GF-D8 (cell line): ENCODE measurements at regions not wholly inside any gene's neighbourhood (a gene's known extent, or its start where the extent isn't known, plus 50 kb on each side); places are given as distances from the start of the nearest gene placed in this dataset.

Experiments
- DNase-seq: peaks from one replicate; lab custom pipeline; 2025; lab: John Stamatoyannopoulos, UW

DNA sequence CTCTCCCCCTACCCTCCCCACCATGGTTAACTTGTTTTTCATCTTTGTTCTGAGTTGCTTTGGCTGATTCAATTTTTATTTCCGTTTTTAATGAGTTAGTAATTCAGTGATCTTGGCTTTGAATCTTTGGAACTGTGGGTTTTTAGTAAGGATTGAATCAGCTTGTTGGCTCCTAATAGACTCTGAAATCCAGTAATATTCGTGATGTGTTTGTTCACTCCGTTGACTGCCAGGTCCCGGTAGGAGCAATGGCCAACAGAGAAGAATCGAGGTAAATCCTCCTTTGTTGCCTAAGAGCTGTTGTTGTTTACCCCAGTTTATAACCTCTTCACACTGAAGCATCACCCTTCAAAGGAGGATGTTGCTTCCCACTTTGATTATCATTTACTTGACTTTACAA lies 92.7 kb downstream of the PCSK1 start:
- DNase-seq = no peak

DNA sequence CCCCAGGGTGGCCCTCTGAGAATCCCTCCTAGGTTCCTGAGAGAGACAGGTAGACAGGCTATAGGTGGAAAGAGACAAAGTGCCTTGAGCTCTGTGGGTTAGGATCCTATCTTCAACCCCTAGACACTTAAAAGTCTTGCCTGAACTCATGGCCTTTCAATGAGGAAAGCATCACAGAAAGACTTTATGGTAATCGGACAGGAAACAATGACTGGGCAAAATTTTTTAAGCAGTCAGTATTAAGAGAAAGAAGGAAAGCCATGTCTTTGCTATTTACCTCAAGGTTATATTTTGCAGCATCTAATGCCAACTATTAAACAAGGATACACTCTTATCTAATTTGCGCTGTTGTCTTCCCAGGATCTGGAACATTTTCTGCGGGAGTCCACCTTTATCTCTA lies 93.2 kb downstream of the PCSK1 start:
- no peak for DNase-seq

DNA sequence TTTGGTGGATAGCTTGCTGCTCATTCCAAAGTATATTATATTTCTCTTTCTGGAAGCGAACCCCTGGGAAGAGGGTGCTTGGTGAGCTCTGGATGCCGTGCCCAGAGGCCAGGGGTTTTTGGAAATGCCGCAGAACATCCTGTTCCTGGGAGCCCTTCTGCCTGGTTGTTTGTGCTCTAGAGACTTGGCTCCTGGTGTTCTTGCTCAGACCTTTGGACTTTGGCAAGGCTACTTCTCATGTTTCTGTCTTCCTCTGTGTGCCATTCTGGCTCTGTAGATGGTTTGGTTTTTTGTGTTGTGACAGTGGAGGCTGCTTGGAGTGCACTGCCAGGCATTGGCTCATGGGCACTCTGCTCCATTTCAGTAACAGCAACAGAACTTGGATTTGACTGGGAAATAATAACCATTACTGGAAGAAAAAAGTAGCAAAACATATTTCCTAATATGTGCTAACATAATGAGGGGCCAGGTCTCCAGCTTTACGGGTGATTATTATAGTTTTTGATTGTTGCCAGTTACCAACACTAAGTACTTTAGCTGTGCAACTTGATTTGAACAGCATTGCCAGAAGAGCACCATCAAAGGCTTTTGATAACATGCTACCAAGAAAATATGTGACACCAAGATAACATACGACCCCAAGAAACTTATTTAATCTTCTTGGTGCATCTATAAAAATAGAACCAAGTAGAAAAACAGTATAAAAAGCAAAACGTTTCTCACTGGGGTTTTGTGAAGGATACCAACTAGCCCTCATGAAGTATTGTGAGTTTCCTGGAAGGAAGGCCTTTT lies 94.2 kb downstream of the PCSK1 start:
- no peak for DNase-seq

DNA sequence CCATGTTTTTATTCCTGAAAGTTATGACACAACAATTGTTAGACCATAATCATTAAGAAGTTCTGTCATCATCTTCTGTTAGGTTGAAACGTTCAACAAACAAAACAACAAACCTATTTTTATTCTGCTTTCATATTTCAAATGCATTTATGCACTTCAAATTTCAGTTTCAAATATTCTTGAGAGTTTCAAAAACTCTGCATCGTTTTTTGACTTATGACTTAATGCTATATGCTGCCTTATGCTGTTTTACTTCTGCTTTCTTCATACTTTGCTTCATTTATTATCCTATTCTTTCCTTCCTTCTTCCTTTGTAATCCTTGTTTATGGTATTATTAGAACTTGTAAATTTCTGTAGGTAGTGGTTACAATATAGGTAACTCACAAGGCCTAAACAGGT lies 95.0 kb downstream of the PCSK1 start:
- DNase-seq = no peak

DNA sequence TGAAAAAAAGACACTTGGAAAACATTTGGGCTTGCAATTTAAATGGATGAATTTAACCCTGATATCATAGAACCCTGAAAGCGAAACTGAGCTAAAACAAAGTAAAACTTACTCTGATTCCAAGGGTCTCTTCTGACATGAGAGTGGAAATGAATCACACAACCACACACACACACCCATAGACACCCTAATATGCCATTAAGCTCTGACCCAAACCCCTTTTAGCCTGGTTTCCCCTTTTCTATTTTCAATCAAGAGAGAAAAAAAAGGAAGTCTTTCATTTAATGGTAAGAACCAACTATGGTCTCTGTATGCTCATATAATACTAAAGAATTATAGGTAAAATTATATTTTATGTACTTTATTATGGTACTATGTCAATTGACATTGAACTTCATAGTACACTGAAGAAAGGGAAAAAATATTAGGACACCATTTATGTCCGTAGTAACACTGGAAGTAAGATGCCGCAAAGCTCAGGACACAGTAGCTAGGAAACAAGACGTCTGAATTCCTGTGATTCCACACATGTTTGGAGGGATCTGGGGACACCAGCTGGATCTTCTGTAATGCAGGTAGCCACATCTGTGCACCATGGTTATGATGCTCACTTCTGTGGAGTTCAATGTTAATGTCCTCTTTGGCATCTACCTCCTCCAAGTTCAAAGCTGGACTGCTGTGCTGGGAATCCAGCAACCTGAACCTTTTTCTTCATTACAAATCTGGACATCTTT lies 95.8 kb downstream of the PCSK1 start:
- no peak for DNase-seq

DNA sequence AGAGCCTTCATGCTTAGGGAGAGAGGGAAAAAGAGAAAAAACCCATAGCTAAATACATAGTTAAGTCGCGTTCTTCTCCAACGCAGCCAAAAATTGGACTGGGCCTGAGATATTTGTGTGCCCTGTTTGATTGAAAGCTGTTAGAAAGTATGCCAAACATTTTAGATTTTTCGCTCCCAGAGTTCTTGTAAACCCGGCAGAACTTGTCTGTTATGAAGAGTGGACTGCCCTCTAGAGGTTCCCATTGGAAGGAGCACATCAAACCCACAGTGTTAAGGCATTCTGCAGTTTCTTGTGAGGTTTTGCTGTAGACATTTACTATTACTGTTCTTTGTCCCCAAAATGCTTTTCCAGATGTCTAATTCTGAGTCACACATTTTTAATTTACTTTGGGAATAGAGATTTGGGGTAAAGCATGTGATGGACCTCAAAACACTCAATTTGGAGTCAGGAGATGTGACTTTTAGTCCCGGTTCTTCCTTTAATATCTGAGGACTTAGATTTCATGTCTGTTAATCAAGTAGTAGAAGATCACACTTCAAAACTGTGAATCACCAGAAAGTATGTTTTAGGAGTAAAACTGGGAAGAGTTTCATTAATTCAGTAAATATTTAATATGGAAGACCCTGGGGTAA lies 96.6 kb downstream of the PCSK1 start:
- no peak for DNase-seq

DNA sequence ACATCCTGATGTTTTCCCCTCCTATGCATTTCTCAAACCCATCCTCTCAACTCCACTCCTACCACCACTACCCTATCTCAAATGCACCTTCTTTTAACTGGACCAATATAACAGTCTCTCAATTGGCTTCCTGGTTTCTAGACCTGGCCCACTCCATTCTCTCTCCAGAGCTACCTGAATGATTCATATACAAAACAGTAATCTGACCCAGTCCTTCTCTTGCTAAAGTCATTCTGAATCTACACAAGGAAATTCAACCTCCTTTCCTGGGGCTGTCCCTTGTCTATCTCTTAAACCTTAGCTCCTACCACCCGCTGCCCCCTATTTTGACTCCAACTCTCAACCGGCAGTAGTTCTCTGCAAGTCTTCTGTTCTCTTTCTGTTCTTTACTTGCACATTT lies 97.2 kb downstream of the PCSK1 start:
- no peak for DNase-seq

DNA sequence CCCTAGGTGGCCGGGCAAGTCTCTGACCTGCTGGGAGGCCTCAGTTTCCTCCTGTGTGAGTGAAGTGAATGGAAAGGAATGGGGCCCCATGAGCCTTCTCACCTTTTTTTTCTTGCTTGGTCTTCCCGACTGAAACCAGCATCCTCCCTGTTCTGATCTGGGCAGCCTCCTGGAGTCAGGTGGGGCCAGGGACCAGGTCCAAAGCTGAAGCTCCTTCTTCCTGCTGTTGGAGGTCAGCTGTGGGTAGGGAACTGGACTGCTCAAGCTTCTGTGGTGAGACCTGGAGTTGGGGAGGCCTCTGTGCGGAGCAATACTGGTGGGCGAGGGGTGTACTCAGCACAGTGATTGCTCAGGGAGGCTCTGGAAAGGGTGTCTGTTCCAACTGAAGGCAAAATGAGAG lies 99.7 kb downstream of the PCSK1 start:
- no peak for DNase-seq

DNA sequence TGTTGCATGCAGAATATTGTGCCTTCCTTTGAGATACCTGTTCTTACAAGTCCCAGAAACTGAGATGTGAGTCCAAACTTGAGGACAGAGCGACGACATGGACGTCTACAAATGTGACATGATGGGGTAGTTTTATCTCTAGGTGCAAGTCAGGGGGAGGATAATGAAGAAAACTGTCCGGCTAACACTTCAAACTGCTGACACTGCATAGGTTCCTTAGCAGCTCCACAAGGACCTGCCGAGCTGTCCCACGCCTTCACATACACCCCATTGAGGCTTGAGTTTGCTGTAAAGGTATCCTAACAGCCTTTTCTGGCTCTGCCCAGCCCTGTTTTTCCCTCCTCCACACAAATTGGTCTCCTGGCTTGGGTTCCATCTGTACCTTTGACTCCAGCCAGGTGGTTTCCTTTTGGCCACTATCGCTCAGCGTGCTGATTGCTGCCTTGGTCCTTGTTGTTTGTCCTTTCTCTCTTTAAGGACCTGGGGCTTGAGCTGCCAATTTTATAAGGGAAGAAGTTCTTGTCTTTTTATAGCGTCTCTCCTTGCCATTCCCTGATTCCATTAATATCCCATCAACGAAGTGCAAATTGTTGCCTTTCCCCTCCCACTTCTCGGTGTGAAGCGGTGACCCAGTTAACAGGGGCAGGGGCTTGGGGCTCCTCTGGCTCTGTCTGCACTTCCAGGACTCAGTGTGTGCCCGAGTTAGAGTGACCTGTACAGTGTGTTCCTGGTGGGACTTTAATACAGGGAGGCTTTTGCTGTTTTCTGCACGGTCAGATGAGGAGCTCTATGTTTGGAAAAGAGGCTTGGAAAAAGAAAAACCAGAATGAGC lies 100.3 kb downstream of the PCSK1 start:
- no peak for DNase-seq

DNA sequence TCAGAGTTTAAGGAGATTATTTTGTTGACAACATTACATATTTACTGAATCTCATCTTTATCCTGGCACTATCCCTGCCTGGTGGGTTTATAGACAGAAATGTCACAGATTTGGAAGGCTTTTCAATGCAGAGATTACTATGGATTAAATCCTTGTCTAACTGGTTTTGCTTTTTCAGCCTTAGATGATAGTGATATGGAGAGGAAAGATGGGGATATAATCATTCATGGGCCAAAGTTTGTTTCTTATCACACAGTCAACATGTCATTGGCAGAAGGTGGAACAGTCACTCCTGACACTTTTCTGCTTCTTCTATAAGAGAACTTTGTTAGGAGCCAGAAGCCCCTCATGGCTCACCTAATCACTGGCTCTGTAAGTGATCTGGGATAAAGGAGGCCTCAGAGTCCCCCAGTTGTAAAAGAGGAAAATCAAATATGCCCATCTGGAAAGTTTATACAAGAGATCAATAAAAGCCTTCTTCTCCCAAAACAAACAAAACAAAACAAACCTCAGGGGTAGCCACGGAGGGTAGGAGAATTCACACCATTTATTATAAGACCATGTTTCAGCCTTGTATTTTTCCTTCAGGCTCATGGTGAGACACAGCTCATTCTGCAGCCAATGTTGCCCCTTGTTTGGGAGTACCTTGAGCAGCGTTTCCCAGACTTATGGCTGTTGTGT lies 101.2 kb downstream of the PCSK1 start:
- DNase-seq = no peak

DNA sequence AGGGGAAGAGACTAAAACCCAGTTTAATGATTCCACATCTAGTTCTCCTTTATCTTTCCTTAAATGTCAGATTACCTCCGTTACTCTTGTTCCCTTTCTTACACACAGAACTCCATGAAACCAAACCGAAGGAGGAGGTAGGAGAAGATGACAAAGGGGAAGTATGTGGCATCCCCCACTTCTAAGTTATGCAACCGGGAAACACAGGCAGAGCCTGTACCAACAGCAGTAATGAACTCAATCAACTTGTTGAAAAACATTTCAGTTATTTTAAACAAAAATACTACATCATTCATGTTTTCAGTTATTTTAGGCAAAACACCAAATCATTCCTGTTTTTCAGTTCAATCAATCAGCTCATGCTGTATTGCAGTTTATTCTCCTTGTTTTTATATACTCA lies 101.8 kb downstream of the PCSK1 start:
- DNase-seq = no peak

DNA sequence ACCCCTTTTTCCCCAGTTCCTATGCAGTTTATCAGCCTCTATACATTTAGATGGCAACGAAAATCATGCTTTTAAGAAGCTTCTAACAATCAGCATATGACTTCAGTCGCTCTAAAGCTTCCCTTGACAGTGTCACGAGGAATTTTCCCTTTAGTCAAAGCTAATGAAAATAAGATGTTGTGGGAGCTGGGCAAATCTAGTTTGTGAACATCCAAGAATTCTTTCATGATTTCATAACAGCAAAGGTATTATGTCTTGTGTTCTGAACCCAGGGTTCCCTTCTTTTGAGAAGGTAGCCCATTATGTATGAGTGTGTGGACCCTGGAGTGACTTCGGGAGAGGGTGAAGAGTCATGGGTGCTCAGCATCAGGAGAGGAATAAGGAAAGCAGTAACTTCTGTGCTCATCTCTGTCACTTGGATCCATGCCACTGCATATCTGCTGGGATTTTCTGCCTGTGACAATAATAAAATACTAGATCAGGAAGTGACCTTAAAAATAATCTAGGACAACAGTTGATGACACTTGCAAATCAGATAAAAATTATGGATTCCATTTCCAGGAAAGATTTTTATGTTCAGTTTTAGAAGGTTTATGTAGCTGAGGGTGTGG lies 102.4 kb downstream of the PCSK1 start:
- no peak for DNase-seq

DNA sequence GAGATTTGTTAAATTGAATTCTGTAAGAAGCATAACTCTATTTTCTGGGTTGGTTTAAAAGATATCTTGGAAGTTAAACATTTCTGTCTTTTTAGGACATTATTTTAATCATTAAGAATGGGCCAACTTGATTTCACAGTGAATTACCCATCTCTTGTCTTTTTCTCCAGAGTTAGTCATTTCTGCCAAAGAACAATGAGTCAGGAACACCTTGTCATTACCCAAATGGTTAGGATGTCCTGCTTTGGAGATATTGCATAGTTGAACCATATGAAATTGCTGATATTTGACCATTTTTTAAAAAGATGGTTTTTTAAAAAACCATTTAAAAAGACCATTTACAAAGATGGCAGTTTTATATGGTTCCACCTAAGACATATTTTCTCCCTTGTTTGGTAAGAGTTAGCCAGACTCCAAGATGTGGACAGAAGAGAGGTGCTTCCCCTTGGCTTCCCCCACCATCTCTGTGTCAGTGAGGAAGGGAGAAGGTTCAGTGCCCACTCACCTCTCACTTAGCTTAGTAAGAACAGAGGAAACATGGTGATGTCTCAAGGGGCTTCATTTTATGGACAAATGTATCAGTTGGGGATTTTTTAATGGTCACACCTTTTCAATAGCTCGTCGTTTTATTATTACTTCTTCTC lies 103.0 kb downstream of the PCSK1 start:
- no peak for DNase-seq

DNA sequence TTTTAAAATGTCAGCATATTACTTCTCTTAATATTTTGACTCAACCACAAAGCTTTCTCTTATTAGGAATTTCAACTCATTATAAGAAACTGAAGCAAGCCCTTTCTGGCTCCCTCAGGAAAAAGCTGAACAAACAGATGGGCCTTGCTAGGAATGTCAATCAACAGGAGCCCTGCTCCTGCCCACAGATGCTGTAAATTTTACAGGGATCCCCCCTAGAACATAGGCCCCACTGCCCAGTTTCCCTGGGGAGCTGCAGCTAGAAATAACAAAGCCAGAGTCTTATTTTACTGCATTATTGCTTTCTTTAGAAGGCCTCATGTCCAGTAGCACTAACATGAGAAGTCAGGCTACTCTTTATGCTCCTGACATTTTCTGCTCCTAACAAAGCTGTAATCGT lies 103.8 kb downstream of the PCSK1 start:
- no peak for DNase-seq

DNA sequence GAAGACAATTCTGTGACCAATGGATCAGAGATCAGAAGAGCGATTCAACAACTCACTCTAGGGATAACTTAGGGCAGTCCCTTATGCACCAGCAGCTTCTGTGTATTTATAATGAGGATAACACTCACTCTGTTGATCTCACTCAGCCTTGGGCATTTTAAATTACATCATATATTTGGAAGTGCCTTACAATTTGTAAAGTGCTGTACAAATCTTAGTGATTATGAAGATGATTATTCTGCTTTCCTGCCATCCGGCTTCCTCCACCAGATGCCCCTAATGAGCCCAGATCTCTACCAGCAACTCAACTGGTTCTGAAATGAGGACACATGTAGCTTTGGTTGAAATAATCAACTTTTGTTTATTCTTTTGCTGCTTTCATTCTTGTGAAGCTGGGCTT lies 105.3 kb downstream of the PCSK1 start:
- no peak for DNase-seq

DNA sequence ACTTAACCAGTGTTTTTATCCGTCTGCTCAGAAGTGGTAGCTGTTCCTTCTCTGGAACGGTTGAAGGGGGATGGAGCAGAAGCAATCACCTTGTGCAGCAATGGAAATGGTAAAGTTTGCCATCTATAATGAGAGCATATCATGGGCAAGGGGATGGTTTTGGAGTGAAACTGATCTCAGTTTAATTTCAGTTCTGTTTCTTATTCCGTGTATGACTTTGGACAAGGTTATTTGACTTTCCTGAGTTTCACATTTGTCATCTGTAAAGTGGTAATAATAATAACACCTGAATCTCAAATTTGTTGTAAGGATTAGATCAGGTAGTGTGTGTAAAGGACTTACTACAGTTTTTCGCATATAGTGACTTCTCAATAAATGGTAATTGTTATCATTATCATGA lies 106.1 kb downstream of the PCSK1 start:
- no peak for DNase-seq

DNA sequence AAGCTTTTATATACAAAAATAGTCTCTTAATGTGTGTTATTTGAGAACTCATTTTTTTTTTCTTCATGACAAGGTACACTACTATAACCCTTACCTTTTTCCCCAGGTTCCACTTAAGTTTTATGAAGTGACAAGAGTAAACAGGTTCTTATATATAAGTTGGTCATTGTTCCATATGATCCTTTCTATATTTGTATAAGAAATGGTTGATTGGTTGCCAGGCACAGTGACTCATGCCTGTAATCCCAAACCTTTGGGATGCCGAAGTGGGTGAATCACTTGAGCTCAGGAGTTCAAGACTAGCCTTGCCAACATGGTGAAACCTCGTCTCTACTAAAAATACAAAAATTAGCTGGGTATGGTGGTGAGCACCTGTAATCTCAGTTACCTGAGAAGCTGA lies 108.3 kb downstream of the PCSK1 start:
- no peak for DNase-seq

DNA sequence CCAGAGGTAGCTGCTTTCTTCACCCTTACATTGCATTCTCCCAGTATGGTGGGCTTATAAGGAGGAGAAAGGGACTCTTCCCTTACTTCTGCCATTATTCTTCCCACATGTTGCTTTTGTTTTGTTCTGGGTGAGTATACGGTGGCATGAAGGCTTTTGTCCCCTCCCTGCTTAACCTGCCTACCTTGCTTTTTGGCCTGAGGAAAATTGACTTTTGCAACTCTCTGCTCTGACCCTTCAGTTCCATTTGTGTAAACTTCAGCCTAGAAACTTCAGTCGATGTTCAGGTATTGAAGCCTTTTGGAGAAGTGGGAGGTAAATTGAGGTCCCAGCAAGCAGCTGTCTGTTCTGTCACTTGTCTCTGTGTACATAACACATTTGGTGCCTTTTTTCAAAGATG lies 110.2 kb downstream of the PCSK1 start:
- no peak for DNase-seq

DNA sequence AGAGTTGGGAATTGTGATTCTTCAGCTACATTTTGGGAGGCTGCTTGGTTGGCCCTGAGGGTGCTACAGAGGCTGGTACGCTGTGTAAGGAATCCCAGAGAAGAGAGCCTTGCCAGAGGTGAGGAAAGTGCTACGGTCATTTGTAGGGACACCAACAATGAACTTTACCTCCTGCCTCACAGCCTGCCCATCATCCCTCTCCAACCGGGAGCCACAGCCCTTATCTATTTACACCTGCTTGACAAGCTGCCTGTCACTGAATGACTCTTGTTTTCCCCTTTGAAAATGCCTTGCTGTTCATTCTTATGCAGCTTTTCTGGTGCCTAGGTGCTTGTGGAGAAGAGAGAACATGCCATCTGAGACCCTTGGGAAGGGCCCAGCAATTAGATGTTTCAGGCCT lies 110.8 kb downstream of the PCSK1 start:
- no peak for DNase-seq

DNA sequence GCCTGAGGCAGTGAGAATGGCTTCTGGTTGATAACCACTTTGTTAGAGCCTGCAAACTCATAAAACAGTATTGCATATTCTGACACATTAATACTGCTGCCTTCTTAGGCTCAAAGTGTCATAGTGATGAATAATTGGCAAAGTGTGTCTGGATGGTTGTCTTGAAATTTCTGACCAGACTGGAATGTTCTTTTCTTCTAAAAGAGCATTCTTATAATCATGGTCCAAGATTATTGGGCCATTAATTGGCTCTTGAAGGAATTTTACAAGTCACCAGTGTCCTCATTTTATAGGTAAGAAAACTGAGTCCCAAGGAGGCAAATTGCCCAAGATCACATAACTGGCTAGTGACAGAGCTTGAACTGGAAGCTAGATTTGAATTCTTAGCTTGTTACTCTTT lies 111.7 kb downstream of the PCSK1 start:
- no peak for DNase-seq

DNA sequence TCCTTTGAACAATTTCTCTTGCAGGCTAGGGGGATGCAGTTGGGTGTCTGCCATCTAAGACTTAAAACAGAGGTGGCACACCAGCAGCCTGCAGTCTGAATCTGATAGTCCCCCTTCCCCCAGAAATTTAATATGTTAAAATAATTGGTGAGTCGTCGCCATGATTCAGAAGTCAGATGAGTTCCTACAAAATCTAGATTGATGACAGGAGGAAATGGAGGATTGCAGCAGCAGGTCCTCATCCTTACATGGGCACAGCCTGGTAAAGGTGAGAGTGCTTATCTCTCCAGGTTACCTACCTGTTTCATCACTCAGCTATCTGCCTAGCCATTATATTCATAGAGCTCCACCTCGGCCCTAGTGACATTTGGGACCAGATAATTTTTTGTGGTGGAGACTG lies 112.3 kb downstream of the PCSK1 start:
- DNase-seq = no peak
